GM21515 (cell line): ENCODE measurements at regions not wholly inside any gene's neighbourhood (a gene's known extent, or its start where the extent isn't known, plus 50 kb on each side); places are given as distances from the start of the nearest gene placed in this dataset.
"Not testable (repeated sequence)": the region's sequence is repeated elsewhere in the genome, so short reads cannot be mapped to it uniquely, and the experiment has no call there.

Experiments
- ATAC-seq: cut with Tn5 transposase; IDR thresholded peaks from one replicate; pipeline ENCODE4 v1.9.1; 2021; ENCODE audit not compliant: unreplicated experiment

DNA sequence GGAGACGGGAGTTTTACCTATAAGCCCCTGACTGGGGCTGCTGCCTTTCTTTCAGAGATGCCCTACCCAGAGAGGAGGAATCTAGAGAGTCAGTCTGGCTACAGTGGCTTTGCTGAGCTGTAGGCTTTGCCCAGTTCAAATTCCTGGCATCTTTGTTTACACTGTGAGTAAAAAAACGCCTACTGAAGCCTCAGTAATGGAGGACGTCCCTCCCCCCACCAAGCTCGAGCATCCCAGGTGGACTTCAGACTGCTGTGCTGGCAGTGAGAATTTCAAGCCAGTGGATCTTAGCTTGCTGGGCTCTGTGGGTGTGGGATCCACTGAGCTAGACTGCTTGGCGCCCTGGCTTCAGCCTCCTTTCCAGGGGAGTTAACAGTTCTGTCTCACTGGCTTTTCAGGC lies 237.1 kb upstream of the NT5E start:
- not testable (repeated sequence) for ATAC-seq

DNA sequence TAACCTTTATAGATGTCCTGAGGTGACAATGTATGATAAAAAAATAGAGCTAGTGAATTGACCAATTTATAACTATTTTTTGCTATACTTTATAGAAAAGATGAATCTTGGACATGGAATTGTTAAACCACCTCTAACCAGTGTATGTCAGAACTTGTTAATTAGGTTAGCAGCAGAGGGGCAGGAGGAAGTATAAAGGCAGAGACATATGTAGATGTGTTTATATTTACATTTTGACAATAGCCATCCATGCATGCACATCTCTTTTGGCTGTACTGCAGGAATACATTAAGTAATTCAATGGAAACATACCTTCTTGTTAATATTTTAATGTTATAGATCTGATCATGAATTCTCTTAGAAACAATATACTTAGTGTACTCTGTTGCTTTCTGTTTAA lies 254.6 kb upstream of the NT5E start:
- no peak for ATAC-seq

DNA sequence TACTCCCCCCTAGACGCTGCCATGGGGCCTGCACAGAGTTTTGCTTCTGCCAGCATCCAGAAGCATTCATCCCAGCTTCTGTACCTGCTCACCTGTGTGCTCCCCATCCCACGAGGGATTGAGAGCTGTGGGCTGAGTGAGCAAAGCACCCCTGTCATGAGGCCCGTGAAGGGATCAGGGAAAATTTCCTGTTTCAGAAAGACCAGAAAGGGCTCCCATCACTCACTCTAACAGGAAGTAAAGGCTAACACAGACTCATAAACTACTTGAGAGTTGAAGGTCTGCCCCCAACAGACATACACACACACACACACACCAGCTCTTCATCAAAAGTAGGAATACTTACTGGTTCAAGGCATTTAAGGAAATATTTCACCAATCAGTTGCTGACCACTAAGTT lies 256.5 kb upstream of the NT5E start:
- ATAC-seq, result no peak

DNA sequence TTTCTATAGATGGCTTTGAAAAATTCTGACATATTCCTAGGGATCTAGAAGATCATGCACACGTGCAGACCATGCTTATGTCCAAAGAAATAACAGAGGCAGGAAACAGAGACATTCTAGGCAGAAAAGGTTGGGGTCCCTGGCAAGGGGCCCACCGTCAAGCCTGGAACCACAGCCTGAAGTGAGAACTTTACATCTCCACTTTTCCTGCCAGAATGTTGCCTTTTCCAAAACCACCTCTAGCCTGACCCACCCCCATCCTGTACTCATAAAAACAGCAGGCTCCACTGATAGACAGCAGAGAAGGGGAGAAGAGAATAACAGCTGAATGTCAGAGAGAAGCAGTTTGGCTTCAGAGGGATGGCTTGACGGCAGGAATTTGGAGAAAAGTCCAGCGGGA lies 257.3 kb upstream of the NT5E start:
- ATAC-seq, result no peak

DNA sequence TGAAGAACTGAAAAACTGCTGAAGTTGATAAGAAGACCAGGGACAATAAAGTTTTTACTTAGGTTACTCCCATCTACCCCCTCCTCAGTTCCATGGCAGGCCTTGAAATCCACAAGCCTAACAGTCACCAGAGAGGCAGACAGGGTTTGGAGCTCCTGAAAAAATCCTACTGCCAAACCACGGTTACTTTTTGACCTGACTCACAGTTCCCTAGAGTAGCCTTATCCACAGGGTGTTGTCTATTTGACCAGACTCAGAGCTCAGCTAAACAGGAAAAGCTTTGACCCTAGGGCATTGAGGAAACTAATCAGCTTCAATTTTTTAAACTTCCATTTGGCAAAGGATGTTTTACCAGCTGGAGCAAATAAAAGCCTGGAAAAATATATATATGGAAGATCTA lies 257.7 kb upstream of the NT5E start:
- no peak for ATAC-seq

DNA sequence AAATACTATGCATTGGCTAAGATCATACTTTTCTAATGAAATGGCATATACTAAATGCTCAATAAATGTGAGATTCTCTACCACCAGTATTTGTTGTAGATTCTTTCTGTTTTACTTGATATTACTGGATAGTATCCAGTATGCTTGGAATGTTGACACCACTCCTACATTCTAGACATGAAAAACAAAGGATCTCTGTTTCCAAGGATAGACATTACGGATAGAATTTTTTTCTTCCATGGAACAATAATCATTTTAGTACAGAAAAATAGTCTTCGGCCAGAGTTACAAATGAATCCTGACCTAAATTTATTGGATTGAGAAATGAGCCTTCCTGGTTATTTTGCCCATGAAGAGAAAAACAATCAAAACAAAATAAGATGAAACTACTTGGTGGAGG lies 258.2 kb upstream of the NT5E start:
- no peak for ATAC-seq

DNA sequence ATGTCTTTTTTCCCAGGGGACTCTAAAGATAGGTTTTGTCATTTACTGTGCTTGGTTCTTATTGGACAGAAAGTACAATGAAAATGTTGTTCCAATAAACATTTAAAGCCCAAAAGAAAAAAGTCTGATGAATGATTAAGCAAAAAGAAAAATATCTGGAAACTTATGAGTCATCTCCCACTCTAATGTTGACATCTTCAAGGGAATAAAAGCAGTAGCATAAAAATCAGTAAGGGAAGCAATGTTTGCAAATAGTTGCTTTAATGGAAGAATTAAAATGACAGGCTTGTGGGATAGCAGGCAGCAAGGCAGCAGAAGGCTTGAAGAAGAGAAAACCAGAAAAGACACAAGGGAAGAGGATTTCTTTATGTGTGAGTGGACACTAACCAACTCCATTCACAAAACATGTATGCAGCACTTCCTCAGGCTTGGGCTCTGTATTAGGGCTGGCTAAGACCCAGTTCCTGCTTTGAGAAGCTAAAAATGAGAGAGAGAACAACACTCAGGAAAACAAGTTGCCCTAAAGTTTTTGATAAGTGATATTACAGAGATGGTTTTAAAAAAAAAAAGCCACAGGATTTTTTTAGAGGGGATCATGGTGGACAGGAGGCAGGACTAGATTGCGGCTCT lies 263.2 kb upstream of the NT5E start:
- ATAC-seq, result no peak

DNA sequence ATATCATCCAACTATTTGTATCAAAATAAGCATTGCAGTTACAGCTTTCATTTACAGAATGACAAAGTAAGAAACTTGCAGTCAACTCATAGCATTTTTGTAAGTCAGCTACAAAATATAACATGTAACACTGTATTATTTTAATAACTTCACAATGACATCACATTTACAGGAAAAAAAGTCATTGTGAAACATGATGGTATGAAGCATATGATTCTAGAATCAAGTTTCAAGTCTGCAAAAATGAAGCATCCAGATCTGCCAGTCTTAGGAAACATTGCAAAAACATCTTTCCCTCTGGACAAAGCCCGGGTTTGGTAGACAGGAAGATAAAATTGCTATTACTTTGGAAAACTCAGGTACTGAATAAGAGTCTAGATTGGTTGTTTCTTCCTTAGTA lies 263.9 kb upstream of the NT5E start:
- ATAC-seq, result no peak

DNA sequence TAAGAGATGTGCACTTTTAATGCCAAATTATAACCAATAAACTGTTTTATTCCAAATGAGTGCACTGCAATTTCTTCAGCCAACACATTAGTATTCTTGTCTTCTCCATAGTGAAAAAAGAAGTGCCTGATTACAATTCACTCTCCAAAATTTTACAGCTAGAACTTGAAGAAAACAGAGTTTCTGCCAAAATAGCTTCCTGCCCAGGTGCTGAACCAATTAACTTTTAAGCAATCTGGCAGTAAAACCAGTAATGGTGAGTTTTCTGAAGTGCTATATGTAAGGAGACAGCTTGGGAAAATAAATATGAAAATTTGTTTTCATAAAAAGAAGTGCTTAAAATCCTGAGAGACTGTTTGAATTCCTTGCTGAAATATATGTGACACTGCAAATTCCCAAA lies 266.0 kb upstream of the NT5E start:
- no peak for ATAC-seq

DNA sequence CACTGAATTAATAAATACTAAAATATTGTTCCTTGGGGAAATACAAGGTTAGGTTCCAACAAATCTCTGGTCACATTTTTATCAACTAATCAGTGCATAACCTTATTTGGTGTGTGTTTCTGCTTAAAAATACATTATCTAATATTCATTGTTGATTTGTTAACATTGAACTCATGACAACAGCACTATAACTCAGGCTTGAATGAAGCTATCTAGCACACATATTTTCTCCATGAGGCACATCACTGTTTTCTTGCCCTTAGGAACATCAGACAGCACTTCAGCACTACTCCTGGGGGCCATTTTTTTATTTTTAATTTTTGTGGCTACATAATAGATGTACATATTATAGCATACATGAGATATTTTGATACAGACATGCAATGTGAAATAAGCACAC lies 277.2 kb upstream of the NT5E start:
- ATAC-seq, result no peak

DNA sequence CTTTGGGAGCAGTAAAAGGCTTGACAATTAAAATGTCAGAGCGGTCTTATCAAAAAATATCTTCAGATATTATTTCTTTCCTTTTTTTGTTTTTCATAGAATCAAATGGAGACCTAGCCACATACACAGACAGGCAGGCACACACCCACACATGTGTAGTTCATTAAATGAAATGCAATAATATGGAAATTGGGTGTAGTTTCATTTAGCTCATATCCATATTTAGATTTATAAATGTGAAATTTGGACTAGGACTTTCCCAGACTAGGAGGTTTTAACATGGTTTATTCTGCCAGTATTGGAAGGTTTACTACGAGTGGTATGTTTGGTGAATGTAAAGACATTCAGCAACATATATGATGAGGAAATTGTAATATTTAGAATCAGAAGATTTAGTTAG lies 277.7 kb upstream of the NT5E start:
- no peak for ATAC-seq

DNA sequence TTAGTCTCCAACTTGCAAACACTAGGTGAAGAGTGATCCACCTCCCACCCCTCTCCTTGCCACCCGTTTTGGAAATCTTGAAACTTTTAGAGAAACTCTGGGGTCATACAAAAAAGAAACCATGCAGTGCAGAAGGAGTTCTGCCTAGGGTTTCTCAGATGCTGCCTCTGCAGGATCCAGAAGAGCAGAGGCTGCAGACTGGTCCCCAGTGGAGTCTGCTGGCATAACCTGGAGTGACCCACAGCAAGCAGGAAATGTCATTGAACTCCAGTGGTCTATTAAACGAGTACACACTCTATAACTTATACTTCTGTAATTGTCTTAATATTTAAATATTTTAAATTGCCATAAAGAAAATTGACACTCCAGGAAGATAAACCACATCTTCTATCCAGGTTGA lies 280.7 kb upstream of the NT5E start:
- no peak for ATAC-seq

DNA sequence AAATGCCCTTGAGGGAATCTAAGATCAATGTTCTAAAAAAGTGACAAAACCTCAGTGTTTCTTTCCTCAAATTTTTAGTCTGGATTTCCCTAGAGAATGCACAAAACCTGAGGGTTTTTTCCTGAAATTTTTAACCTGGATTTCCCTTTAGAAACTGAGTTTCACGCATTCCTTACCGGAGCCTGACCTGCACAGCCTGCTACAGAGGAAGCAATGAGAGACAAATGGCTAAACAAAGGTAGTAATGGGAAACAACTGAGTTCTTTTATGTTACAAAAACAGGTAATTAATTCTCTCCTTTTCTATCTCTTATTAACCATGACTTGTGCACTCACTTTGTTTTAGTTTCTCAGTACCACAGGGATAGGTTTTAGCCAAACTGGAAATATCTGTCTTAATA lies 281.7 kb upstream of the NT5E start:
- no peak for ATAC-seq

DNA sequence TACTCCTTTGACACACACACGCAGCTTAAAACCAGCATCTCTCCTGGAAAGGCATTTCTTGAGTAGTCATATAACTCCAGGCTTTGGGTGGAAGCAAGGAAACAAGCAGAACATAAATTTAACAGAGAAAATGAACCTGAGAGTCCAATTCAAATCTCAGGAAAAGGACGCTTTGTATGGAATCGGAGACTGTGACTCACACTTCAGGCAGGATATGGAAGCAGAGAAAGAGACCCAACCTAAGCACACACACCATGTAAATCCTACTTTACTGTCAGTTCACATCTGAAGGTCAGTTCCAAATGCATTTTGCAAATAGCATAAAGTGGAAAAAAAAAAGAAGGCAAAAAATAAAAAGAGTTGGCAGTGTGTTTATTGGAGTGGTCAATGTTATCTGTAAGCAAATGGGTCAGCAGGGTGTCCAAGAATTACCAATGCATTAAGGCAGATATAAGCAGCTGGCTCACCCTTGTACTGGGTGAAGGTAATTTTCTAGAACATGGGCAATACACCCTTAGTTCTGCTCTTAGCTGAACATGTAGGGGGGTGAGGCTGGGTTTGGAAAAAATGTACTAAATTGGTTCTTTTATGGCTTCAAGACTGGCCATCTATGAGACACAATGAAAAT lies 283.7 kb upstream of the NT5E start:
- no peak for ATAC-seq

DNA sequence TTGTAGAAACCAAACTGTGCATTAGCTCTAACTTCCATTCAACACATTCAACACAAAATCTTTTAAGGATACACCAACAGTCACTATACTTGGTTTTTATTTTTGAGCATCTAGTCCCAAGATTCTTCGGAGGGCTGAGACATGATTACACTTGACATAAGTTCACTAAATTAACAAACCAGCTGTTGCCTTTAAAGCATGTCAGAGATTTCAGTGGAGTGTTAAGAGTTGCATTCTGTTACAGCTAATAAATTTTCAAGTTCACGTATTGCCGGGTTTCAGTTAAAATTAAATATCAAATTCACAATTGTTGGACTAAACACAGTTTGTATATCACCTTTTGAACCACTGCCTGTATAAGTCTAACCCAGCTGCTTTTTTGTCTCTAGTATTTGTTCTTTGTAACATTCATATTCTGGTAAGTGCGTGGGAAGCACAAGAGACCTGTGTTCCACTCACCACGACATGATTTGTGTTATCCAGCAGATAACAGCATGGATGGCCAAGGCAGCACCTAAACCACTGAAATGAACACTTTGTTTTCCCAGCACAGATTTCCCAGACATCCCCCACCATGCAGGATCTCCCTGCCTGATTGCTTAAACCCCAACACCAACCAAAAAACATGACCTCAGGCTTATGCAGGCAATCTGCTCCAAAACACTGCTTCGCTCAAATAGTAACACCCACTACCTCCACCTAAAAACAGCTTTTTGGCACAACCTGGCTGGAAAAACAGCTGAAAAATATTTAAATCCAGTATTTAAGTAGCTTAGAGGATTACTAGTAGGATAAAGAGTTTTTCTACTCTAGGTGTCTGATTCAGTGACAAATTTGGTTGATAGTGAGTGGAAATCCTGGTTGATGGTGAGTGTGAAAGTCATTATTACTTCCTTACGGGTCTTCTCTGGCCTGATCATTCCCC lies 286.5 kb upstream of the NT5E start:
- no peak for ATAC-seq

DNA sequence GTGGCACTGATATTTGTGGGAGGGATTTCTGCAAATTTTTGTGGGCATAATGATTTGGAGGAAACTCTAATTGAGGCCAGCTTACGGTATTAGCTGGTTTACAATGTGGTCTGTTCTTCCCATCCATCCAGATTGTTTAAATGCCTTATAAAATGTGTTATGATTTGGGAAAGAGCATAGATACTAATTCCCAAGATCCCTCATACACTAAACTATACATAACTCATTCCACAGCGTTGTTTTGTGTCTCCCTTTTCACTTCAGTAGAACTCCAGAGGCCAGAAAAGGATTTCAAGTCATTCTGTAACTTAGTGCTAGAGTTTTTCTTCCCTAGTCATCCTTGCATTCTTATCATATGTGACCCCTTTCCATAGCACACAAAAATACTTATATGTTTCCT lies 292.6 kb upstream of the NT5E start:
- ATAC-seq, result no peak

DNA sequence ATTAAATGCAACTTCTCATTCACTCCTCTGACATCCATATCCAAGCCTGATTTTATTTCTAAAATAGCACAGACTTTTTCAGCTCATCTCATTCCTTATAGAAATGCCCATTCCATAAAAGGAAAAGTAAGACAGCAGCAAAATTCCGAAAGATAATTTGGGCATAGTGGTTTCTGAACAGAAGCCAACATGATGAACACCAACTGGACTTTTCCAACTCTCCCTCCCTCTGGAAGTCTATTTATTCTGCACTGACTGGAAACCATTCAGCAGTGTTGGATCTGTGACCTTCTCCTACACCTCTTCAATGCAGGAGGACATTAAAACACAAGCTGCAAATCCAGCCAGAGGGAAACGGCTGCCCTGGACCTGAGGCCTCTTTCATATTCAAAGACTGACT lies 306.2 kb upstream of the NT5E start:
- no peak for ATAC-seq

DNA sequence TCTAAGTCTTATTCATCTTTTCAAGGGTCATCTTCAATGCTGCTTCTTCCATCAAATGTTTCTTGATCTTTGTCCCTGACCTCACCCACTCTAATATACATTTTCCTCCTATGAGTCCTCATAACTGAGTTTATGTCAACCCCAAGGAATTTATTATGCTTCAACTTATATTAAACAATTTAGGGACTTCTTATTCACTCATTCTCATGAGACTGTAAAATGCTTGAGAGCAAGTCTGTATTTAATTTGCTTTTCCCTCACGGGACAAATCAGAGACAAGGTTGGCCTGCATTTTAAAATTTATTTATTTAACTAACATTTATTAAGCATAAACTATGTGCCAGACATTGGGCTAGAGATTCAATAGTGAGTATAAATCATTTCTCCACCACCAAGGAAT lies 312.0 kb upstream of the NT5E start:
- no peak for ATAC-seq

DNA sequence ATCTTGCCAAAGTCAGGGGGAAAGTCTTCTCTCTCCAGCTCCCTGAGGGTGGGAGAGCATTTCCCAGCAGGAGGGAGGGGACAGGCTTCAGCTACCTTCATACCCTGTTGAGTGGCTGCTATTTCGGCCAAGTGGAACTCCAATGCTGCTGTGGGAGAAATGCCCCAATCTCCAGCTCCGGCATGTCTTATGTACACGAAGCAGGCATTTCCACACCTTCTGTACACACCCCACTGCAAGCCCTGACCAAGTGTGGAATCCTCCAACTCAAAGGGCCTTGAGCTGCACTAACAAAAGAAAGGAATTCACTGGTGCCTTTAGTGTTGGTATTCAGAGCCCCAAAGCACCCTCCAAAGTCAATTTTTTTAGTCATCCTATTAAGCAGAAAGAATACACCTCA lies 313.6 kb upstream of the NT5E start:
- ATAC-seq, result no peak

DNA sequence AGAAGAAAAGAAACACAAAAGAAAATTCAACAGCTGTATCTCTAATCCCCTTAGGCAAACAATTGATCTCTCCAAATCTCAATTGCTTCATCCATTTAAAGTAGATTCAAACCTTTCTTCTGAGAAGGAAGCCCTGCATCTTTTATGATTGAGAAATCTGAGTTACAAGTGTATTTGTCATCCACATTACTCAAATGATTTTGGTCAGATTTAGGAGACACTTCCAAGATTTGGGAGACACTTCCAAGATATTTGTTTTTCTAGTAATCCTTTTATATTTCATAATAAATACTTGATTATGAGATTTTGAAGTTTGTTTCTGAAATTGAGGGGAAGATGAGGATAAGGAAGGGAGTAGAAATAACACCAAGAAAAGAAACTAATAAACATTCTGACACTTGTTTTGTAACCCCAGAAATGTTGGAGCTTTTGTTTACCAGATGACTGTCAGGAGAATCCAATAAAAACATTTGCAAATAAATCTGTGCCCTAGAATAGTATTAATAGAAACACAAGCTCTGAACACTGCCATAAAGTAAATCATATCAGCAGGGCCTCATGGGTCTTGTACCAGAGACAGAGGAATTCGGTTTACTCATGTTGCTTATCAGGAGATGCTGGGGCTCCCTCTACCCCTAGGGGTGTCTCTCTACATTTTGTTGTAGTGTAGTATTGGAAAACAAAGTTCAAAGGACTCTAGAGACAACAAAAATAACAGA lies 314.3 kb upstream of the NT5E start:
- ATAC-seq, result no peak

DNA sequence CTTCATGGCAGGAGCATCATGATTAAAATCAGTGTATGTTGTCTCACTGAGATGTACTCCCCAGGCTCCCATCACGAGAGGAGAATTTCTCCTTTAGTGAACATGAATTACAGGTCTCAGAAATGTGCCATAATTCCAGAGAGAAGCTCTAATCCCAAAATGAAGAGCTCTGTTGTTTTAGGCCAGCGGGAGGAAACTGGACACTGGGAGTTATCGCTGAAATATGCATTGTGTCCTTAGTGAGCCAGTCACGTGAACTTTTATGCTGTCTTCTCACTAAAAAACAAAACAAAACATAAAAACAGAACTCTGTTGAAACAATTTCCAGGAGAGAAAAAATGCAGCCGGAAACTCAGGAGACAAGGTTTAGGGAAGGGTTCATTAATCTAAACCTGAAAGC lies 315.7 kb upstream of the NT5E start:
- ATAC-seq, result no peak

DNA sequence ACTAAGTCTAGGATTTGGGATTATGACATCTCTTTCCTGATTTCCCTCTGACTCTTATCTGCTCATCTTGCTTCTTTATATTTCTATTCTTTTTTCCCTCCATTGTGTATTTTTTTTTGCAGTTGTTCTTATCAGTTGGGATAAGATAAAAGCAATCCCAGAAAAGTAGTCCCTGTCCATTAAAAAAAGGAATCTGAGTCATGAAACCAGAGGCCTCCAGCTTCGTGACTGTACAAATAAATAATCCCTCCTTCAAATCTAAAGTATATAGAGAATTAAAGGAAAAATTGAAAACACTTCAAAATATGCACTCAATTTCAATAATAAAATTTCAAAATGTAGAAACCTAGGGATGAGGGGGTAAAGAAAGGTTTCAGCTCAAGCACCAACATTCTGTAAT lies 317.8 kb upstream of the NT5E start:
- ATAC-seq, result no peak
